ENCODE measurements at regions not wholly inside any gene's neighbourhood (a gene's known extent, or its start where the extent isn't known, plus 50 kb on each side); places are given as distances from the start of the nearest gene placed in this dataset.

DNA sequence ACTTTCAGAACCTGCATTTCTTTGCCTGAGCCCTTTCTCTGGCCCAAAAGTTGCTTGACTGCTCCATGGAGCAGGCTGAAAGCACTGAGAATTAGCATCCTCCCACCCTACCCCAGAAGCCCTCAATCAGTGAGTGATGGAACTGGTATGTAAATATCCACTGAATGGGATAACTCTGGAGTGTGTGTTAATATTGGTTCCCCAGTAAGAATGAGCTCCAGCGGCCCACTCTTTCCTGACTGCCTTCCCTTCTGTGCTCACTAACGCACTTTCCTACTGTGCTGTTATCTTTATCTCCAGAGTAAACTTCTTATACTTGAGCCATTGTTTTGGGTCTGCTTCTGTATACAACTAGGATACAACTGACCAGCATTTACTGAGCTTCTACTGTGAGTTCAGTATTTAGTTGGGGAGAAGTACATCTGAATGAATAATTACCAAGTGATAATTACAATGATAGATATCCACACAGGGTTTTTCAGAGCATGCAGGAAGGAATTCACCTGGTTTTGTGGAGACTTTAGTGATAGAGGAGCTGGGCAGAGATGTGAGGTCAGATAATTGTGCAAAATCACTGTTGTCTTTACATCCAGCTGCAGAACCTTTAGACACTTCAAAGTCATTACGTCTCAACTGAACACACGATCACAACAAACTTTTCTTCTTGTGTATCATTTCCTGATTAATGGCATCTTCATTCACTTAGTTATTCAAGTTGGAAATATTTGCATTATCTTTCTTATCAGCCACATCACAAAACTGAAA, 149.2 kb upstream of the BTG1 start:
- TF ChIP-seq, protein P1, sequence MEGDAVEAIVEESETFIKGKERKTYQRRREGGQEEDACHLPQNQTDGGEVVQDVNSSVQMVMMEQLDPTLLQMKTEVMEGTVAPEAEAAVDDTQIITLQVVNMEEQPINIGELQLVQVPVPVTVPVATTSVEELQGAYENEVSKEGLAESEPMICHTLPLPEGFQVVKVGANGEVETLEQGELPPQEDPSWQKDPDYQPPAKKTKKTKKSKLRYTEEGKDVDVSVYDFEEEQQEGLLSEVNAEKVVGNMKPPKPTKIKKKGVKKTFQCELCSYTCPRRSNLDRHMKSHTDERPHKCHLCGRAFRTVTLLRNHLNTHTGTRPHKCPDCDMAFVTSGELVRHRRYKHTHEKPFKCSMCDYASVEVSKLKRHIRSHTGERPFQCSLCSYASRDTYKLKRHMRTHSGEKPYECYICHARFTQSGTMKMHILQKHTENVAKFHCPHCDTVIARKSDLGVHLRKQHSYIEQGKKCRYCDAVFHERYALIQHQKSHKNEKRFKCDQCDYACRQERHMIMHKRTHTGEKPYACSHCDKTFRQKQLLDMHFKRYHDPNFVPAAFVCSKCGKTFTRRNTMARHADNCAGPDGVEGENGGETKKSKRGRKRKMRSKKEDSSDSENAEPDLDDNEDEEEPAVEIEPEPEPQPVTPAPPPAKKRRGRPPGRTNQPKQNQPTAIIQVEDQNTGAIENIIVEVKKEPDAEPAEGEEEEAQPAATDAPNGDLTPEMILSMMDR (IDR thresholded peaks at IDR 0.05; ENCODE audit: low read length) = no peak
- TF ChIP-seq EZH2 (optimal IDR thresholded peaks at IDR 0.05; ENCODE audit: low read depth, low read length) (no peak), EZH2phosphoT487 (IDR thresholded peaks at IDR 0.05; ENCODE audit: low read length) (no peak)
